ENCODE measurements at regions not wholly inside any gene's neighbourhood (a gene's known extent, or its start where the extent isn't known, plus 50 kb on each side); places are given as distances from the start of the nearest gene placed in this dataset.

DNA sequence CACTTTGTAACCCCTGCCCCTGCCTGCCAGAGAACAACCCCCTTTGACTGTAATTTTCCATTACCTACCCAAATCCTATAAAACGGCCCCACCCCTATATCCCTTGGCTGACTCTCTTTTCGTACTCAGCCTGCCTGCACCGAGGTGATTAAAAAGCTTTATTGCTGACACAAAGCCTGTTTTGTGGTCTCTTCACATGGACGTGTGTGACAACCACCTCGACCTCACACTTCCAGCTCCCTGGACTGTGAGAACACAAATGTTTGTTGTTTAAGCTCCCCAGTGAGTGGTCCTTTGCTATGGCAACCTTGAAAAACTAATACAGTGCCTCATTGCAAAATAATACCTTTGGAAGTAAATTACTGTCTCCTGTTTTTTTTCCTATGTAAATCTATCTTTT lies 299.2 kb upstream of the POU1F1 start:
- H2AFZ ChIP-seq (ENCODE audit: low read length), result no peak overlapping the region
- no peaks in the 10 kb centered on the region for H4K20me1 ChIP-seq (ENCODE audit: control insufficient read depth, extremely low read depth, insufficient read depth, low read length)
- no peaks in the 10 kb centered on the region for H3K4me1 ChIP-seq (ENCODE audit: control insufficient read depth, extremely low read depth, insufficient read depth, low read length)
- H3K79me2 ChIP-seq (ENCODE audit: control insufficient read depth, insufficient read depth, low read length), result no peaks in the 10 kb centered on the region
- H3K9ac ChIP-seq (ENCODE audit: insufficient read depth, low read length), result no peak overlapping the region
- H3K9me3 ChIP-seq (ENCODE audit: control insufficient read depth, insufficient read depth, low read depth, low read length), result no peaks in the 10 kb centered on the region
- H3K4me2 ChIP-seq (ENCODE audit: extremely low read depth, insufficient read depth, low read length), result no peak overlapping the region
- H3K4me3 ChIP-seq (replicated peaks in 1 of 4; ENCODE audit: control extremely low read depth in 1 of 4, insufficient read depth in 1 of 4, low read depth in 3 of 4, low read length in 4 of 4), result no peak overlapping the region
- H3K36me3 ChIP-seq (ENCODE audit: control insufficient read depth, insufficient read depth, low read length), result no peaks in the 10 kb centered on the region
- H3K27ac ChIP-seq (ENCODE audit: insufficient read depth, low read length), result no peak overlapping the region
- DNase-seq (ENCODE audit: low read depth in 2 of 2), result no peak
- no peaks in the 10 kb centered on the region for H3K27me3 ChIP-seq (ENCODE audit: control insufficient read depth, insufficient read depth, low read length)
- TF ChIP-seq, protein P1, sequence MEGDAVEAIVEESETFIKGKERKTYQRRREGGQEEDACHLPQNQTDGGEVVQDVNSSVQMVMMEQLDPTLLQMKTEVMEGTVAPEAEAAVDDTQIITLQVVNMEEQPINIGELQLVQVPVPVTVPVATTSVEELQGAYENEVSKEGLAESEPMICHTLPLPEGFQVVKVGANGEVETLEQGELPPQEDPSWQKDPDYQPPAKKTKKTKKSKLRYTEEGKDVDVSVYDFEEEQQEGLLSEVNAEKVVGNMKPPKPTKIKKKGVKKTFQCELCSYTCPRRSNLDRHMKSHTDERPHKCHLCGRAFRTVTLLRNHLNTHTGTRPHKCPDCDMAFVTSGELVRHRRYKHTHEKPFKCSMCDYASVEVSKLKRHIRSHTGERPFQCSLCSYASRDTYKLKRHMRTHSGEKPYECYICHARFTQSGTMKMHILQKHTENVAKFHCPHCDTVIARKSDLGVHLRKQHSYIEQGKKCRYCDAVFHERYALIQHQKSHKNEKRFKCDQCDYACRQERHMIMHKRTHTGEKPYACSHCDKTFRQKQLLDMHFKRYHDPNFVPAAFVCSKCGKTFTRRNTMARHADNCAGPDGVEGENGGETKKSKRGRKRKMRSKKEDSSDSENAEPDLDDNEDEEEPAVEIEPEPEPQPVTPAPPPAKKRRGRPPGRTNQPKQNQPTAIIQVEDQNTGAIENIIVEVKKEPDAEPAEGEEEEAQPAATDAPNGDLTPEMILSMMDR (conservative IDR thresholded peaks at IDR 0.05 in 1 of 2, IDR thresholded peaks at IDR 0.05 in 1 of 2; ENCODE audit: low read depth in 1 of 2, low read length in 2 of 2), result no peak
- no peak for TF ChIP-seq EZH2 (IDR thresholded peaks at IDR 0.05; ENCODE audit: low read length, missing control alignments)

DNA sequence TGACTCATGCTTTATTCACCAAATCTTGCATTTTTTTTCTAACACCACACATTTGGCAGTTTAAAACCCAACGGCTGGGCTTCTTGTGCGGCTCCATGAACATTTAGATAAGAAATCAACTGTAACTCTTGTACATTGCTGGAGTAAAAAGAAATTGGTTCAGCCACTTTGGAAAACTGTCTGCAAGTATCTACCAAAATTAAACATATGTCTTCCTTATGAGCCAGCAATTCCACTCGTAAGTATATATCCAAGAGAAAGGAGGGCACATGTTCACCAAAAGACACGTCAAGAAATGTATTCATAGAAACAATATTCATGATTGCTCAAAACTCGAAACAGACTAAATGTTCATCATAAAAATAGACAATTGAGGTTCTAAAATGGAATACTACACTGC lies 291.9 kb upstream of the POU1F1 start:
- TF ChIP-seq, protein P1 (conservative IDR thresholded peaks at IDR 0.05 in 1 of 2, IDR thresholded peaks at IDR 0.05 in 1 of 2; ENCODE audit: low read depth in 1 of 2, low read length in 2 of 2), result no peak
- no peak for TF ChIP-seq EZH2 (IDR thresholded peaks at IDR 0.05; ENCODE audit: low read length, missing control alignments)
- Histone ChIP-seq H3K79me2 (ENCODE audit: control insufficient read depth, insufficient read depth, low read length) (no peaks in the 10 kb centered on the region), H3K4me3 (replicated peaks in 1 of 4; ENCODE audit: control extremely low read depth in 1 of 4, insufficient read depth in 1 of 4, low read depth in 3 of 4, low read length in 4 of 4) (no peak overlapping the region), H3K9me3 (ENCODE audit: control insufficient read depth, insufficient read depth, low read depth, low read length) (no peaks in the 10 kb centered on the region), H3K4me1 (ENCODE audit: control insufficient read depth, extremely low read depth, insufficient read depth, low read length) (no peaks in the 10 kb centered on the region), H3K27ac (ENCODE audit: insufficient read depth, low read length) (no peak overlapping the region), H2AFZ (ENCODE audit: low read length) (no peak overlapping the region), H4K20me1 (ENCODE audit: control insufficient read depth, extremely low read depth, insufficient read depth, low read length) (no peaks in the 10 kb centered on the region), H3K4me2 (ENCODE audit: extremely low read depth, insufficient read depth, low read length) (no peak overlapping the region), H3K9ac (ENCODE audit: insufficient read depth, low read length) (no peak overlapping the region), H3K36me3 (ENCODE audit: control insufficient read depth, insufficient read depth, low read length) (no peaks in the 10 kb centered on the region), H3K27me3 (ENCODE audit: control insufficient read depth, insufficient read depth, low read length) (no peaks in the 10 kb centered on the region)
- no peak for DNase-seq (ENCODE audit: low read depth in 2 of 2)

DNA sequence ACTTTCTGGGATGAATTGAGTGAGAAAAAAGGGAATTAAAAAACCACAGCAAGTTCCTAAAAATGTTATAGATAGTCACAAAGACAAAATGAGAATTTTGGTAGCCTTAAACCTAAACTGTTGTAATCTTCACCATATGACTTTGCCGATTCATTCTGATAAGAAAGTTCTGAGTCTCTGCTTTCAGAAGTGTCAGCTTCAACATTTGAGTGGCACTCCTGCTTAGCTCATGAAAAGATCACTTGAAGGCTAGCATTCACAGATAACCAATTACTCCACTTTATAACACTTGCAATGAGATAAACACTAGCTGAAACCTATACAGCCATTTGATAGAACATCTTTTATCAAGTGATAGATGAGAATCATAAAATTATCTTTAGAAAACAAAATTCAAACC lies 288.1 kb upstream of the POU1F1 start:
- H3K9ac ChIP-seq (ENCODE audit: insufficient read depth, low read length), result no peak overlapping the region
- no peak for TF ChIP-seq EZH2 (IDR thresholded peaks at IDR 0.05; ENCODE audit: low read length, missing control alignments)
- TF ChIP-seq, protein P1 (conservative IDR thresholded peaks at IDR 0.05 in 1 of 2, IDR thresholded peaks at IDR 0.05 in 1 of 2; ENCODE audit: low read depth in 1 of 2, low read length in 2 of 2), result no peak
- no peak for DNase-seq (ENCODE audit: low read depth in 2 of 2)

More for the DNA sequence above, 288.1 kb upstream of the POU1F1 start:
- H3K79me2 ChIP-seq (ENCODE audit: control insufficient read depth, insufficient read depth, low read length), result no peaks in the 10 kb centered on the region
- H3K36me3 ChIP-seq (ENCODE audit: control insufficient read depth, insufficient read depth, low read length), result no peaks in the 10 kb centered on the region
- H3K9me3 ChIP-seq (ENCODE audit: control insufficient read depth, insufficient read depth, low read depth, low read length), result no peaks in the 10 kb centered on the region
- H3K27ac ChIP-seq (ENCODE audit: insufficient read depth, low read length), result no peak overlapping the region
- H3K4me1 ChIP-seq (ENCODE audit: control insufficient read depth, extremely low read depth, insufficient read depth, low read length), result no peaks in the 10 kb centered on the region
- no peak overlapping the region for H3K4me2 ChIP-seq (ENCODE audit: extremely low read depth, insufficient read depth, low read length)
- H4K20me1 ChIP-seq (ENCODE audit: control insufficient read depth, extremely low read depth, insufficient read depth, low read length), result no peaks in the 10 kb centered on the region
- H3K4me3 ChIP-seq (replicated peaks in 1 of 4; ENCODE audit: control extremely low read depth in 1 of 4, insufficient read depth in 1 of 4, low read depth in 3 of 4, low read length in 4 of 4), result no peak overlapping the region
- H2AFZ ChIP-seq (ENCODE audit: low read length), result no peak overlapping the region
- no peaks in the 10 kb centered on the region for H3K27me3 ChIP-seq (ENCODE audit: control insufficient read depth, insufficient read depth, low read length)

Measured in fibroblast of lung (primary cell).